ENCODE measurements at regions not wholly inside any gene's neighbourhood (a gene's known extent, or its start where the extent isn't known, plus 50 kb on each side); places are given as distances from the start of the nearest gene placed in this dataset.
"Not testable (repeated sequence)": the region's sequence is repeated elsewhere in the genome, so short reads cannot be mapped to it uniquely, and the experiment has no call there.

- Mint-ChIP-seq H3K4me1 (ENCODE audit: low read depth) (no peaks in the 10 kb centered on the region), H3K4me3 (ENCODE audit: unreplicated experiment) (no peak overlapping the region), H3K36me3 (ENCODE audit: low read depth) (no peaks in the 10 kb centered on the region), H3K27ac (ENCODE audit: unreplicated experiment) (no peak overlapping the region), H3K9me3 (ENCODE audit: low read depth) (peaks cover 5% of the 10 kb centered on the region), H3K27me3 (ENCODE audit: low read depth) (peaks cover 13% of the 10 kb centered on the region)
- no peak for TF ChIP-seq CTCF (IDR thresholded peaks at IDR 0.05)
- DNase-seq (ENCODE audit: low spot score): no peak
These were observed 196.8 kb downstream of the TOX3 start for GRCh38 chr16:52350031-52350642.

- Mint-ChIP-seq H3K36me3 (ENCODE audit: low read depth) (no peaks in the 10 kb centered on the region), H3K27ac (ENCODE audit: unreplicated experiment) (no peak overlapping the region), H3K9me3 (ENCODE audit: low read depth) (peaks cover 3% of the 10 kb centered on the region), H3K4me1 (ENCODE audit: low read depth) (no peaks in the 10 kb centered on the region), H3K4me3 (ENCODE audit: unreplicated experiment) (no peak overlapping the region), H3K27me3 (ENCODE audit: low read depth) (peaks cover 10% of the 10 kb centered on the region)
- no peak for DNase-seq (ENCODE audit: low spot score)
- no peak for TF ChIP-seq CTCF (IDR thresholded peaks at IDR 0.05)
These were observed 200.2 kb downstream of the TOX3 start for GRCh38 chr16:52346709-52347108.

GRCh38 chr16:52333673-52334072 lies 213.3 kb downstream of the TOX3 start:
- H3K27ac Mint-ChIP-seq (ENCODE audit: unreplicated experiment); H3K4me1 Mint-ChIP-seq (ENCODE audit: low read depth); H3K36me3 Mint-ChIP-seq (ENCODE audit: low read depth); DNase-seq (ENCODE audit: low spot score); H3K27me3 Mint-ChIP-seq (ENCODE audit: low read depth); H3K4me3 Mint-ChIP-seq (ENCODE audit: unreplicated experiment): not testable (repeated sequence)
- peaks cover 30% of the 10 kb centered on the region for H3K9me3 Mint-ChIP-seq (ENCODE audit: low read depth)

- Mint-ChIP-seq H3K4me3 (ENCODE audit: unreplicated experiment) (no peak overlapping the region), H3K9me3 (ENCODE audit: low read depth) (peaks cover 7% of the 10 kb centered on the region), H3K4me1 (ENCODE audit: low read depth) (no peaks in the 10 kb centered on the region), H3K27ac (ENCODE audit: unreplicated experiment) (no peak overlapping the region), H3K36me3 (ENCODE audit: low read depth) (no peaks in the 10 kb centered on the region), H3K27me3 (ENCODE audit: low read depth) (no peaks in the 10 kb centered on the region)
- TF ChIP-seq CTCF (IDR thresholded peaks at IDR 0.05): no peak
- DNase-seq (ENCODE audit: low spot score): no peak
These were observed 226.0 kb downstream of the TOX3 start for GRCh38 chr16:52320930-52321439.

- peaks cover 7% of the 10 kb centered on the region for H3K9me3 Mint-ChIP-seq (ENCODE audit: low read depth)
- H3K27ac Mint-ChIP-seq (ENCODE audit: unreplicated experiment): no peak overlapping the region
- TF ChIP-seq CTCF (IDR thresholded peaks at IDR 0.05): no peak
These were observed 228.5 kb downstream of the TOX3 start for GRCh38 chr16:52318302-52319009.

More at GRCh38 chr16:52318302-52319009, 228.5 kb downstream of the TOX3 start:
- Mint-ChIP-seq H3K27me3 (ENCODE audit: low read depth) (peaks cover 1% of the 10 kb centered on the region), H3K4me1 (ENCODE audit: low read depth) (no peaks in the 10 kb centered on the region), H3K4me3 (ENCODE audit: unreplicated experiment) (no peak overlapping the region), H3K36me3 (ENCODE audit: low read depth) (no peaks in the 10 kb centered on the region)
- DNase-seq (ENCODE audit: low spot score): no peak

Data from chondrocyte (in vitro differentiated cells).